Activated CD8-positive, alpha-beta memory T cell treated with anti-CD3 and anti-CD28 coated beads, Interleukin-2, amount 50 U/mL, for 24 hours (primary cell): ENCODE measurements at regions not wholly inside any gene's neighbourhood (a gene's known extent, or its start where the extent isn't known, plus 50 kb on each side); places are given as distances from the start of the nearest gene placed in this dataset.

Experiments
- DNase-seq: peaks from one replicate; pipeline ENCODE4 v3.0.0-alpha.2; 2020; ENCODE audit errors: extremely low read depth

GRCh38 chrX:39912126-39912525 is 185.6 kb downstream of the BCOR start:
- DNase-seq = no peak

GRCh38 chrX:39915081-39915480 is 182.7 kb downstream of the BCOR start:
- DNase-seq = no peak

- no peak for DNase-seq
These were observed 182.2 kb downstream of the BCOR start for GRCh38 chrX:39915596-39915995.

GRCh38 chrX:39921838-39922237 is 175.9 kb downstream of the BCOR start:
- no peak for DNase-seq

- DNase-seq = no peak
These were observed 175.3 kb downstream of the BCOR start for GRCh38 chrX:39922488-39922887.

- DNase-seq = no peak
These were observed 174.8 kb downstream of the BCOR start for GRCh38 chrX:39922926-39923325.

- DNase-seq = no peak
These were observed 170.4 kb downstream of the BCOR start for GRCh38 chrX:39927380-39927779.

GRCh38 chrX:39928704-39929378 is 168.9 kb downstream of the BCOR start:
- DNase-seq = no peak

GRCh38 chrX:39929379-39930025 is 168.3 kb downstream of the BCOR start:
- no peak for DNase-seq

GRCh38 chrX:39930786-39931528 is 166.8 kb downstream of the BCOR start:
- no peak for DNase-seq

- DNase-seq = no peak
These were observed 166.1 kb downstream of the BCOR start for GRCh38 chrX:39931529-39932282.

GRCh38 chrX:39935411-39936064 is 162.2 kb downstream of the BCOR start:
- DNase-seq = no peak

GRCh38 chrX:39936886-39937770 is 160.6 kb downstream of the BCOR start:
- DNase-seq = no peak

GRCh38 chrX:39938466-39938865 is 159.3 kb downstream of the BCOR start:
- no peak for DNase-seq

GRCh38 chrX:39939678-39940077 is 158.1 kb downstream of the BCOR start:
- no peak for DNase-seq

- no peak for DNase-seq
These were observed 156.3 kb downstream of the BCOR start for GRCh38 chrX:39941332-39941920.

GRCh38 chrX:39944416-39944815 is 153.3 kb downstream of the BCOR start:
- no peak for DNase-seq

- no peak for DNase-seq
These were observed 152.0 kb downstream of the BCOR start for GRCh38 chrX:39945709-39946108.

GRCh38 chrX:39946822-39947221 is 150.9 kb downstream of the BCOR start:
- no peak for DNase-seq

GRCh38 chrX:39948582-39948981 is 149.2 kb downstream of the BCOR start:
- DNase-seq = no peak
